Ectodermal cell (in vitro differentiated cells): ENCODE measurements at regions not wholly inside any gene's neighbourhood (a gene's known extent, or its start where the extent isn't known, plus 50 kb on each side); places are given as distances from the start of the nearest gene placed in this dataset.
A peak's percentile ranks its signal among the peaks of the same experiment; 100 is the strongest.
"Not testable (repeated sequence)": the region's sequence is repeated elsewhere in the genome, so short reads cannot be mapped to it uniquely, and the experiment has no call there.

Source experiments
- H3K27ac ChIP-seq: 2 replicates; pipeline ENCODE4 v1.7.0; 2013; ENCODE audit warnings: mild to moderate bottlenecking, low read depth, low read length; ENCODE audit not compliant: insufficient read depth, poor library complexity, severe bottlenecking
- H3K27me3 ChIP-seq: 2 replicates; pipeline ENCODE4 v1.7.0; 2013; ENCODE audit warnings: mild to moderate bottlenecking, low read length; ENCODE audit not compliant: insufficient read depth, control insufficient read depth, poor library complexity, severe bottlenecking
- H3K36me3 ChIP-seq: one replicate; pipeline ENCODE4 v1.7.0; 2013; ENCODE audit warnings: low read length; ENCODE audit not compliant: control insufficient read depth, insufficient read depth
- H3K4me1 ChIP-seq: one replicate; pipeline ENCODE4 v1.7.0; 2013; ENCODE audit warnings: low read length; ENCODE audit not compliant: control insufficient read depth, insufficient read depth
- H3K4me3 ChIP-seq: 2 replicates; pipeline ENCODE4 v1.7.0; 2013; ENCODE audit warnings: low read depth, low read length, control low read depth; ENCODE audit not compliant: insufficient read depth
- H3K9me3 ChIP-seq: 2 replicates; pipeline ENCODE4 v1.7.0; 2013; ENCODE audit warnings: mild to moderate bottlenecking, low read length, moderate library complexity; ENCODE audit not compliant: control insufficient read depth
- WGBS, 2 experiments: methylation state at CpG; one replicate each; pipeline ENCODE4 v1.1.7; 2013; ENCODE audit warnings: missing lambda C conversion rate in 2 of 2; 5-methylcytosine and 5-hydroxymethylcytosine counted together

- Histone ChIP-seq H3K36me3 (no peaks in the 10 kb centered on the region), H3K27ac (no peak overlapping the region), H3K9me3 (no peaks in the 10 kb centered on the region), H3K4me3 (no peak overlapping the region), H3K4me1 (peaks cover 3% of the 10 kb centered on the region), H3K27me3 (no peaks in the 10 kb centered on the region)
- 93 to 95% methylated on average over 1 of the region's 3 CpGs for WGBS, 2 experiments
Observed at GRCh38 chr12:59068436-59068835, 148.1 kb upstream of the LRIG3 start.

GRCh38 chr12:59067083-59067482, 146.8 kb upstream of the LRIG3 start:
- no peaks in the 10 kb centered on the region for H3K9me3 ChIP-seq
- H3K27ac ChIP-seq, result no peak overlapping the region
- no peaks in the 10 kb centered on the region for H3K27me3 ChIP-seq
- WGBS, 2 experiments, result 84 to 89% methylated on average over 2 of the region's 2 CpGs
- no peaks in the 10 kb centered on the region for H3K36me3 ChIP-seq
- H3K4me1 ChIP-seq, result peaks cover 3% of the 10 kb centered on the region
- no peak overlapping the region for H3K4me3 ChIP-seq

- no peaks in the 10 kb centered on the region for H3K27me3 ChIP-seq
- H3K4me3 ChIP-seq, result no peak overlapping the region
- no peaks in the 10 kb centered on the region for H3K36me3 ChIP-seq
- H3K9me3 ChIP-seq, result no peaks in the 10 kb centered on the region
- 85 to 90% methylated on average over 1 of the region's 1 CpG for WGBS, 2 experiments
- H3K27ac ChIP-seq, result no peak overlapping the region
- peaks cover 3% of the 10 kb centered on the region for H3K4me1 ChIP-seq
Observed at GRCh38 chr12:59066445-59066844, 146.1 kb upstream of the LRIG3 start.

GRCh38 chr12:59059088-59059935, 139.0 kb upstream of the LRIG3 start:
- WGBS, 2 experiments, result 72 to 78% methylated on average over 4 of the region's 4 CpGs
- peak overlapping the region; percentile 65 for H3K27ac ChIP-seq

GRCh38 chr12:59056966-59057365, 136.7 kb upstream of the LRIG3 start:
- 85 to 100% methylated on average over 1 to 3 of the region's 3 CpGs for WGBS, 2 experiments
- peaks cover 3% of the 10 kb centered on the region for H3K4me1 ChIP-seq
- H3K9me3 ChIP-seq, result no peaks in the 10 kb centered on the region
- no peak overlapping the region for H3K27ac ChIP-seq
- no peaks in the 10 kb centered on the region for H3K27me3 ChIP-seq
- no peak overlapping the region for H3K4me3 ChIP-seq
- no peaks in the 10 kb centered on the region for H3K36me3 ChIP-seq

More at GRCh38 chr12:59059088-59059935, 139.0 kb upstream of the LRIG3 start:
- no peaks in the 10 kb centered on the region for H3K27me3 ChIP-seq
- H3K4me1 ChIP-seq, result peaks cover 3% of the 10 kb centered on the region
- H3K36me3 ChIP-seq, result no peaks in the 10 kb centered on the region
- H3K9me3 ChIP-seq, result no peaks in the 10 kb centered on the region
- no peak overlapping the region for H3K4me3 ChIP-seq

- H3K4me3 ChIP-seq, result no peak overlapping the region
- no peaks in the 10 kb centered on the region for H3K36me3 ChIP-seq
- no peak overlapping the region for H3K27ac ChIP-seq
- peaks cover 3% of the 10 kb centered on the region for H3K4me1 ChIP-seq
- no CpG with 5 or more reads among the region's 1 CpG for WGBS, 2 experiments
- H3K9me3 ChIP-seq, result no peaks in the 10 kb centered on the region
- no peaks in the 10 kb centered on the region for H3K27me3 ChIP-seq
Observed at GRCh38 chr12:59055204-59055860, 135.0 kb upstream of the LRIG3 start.

GRCh38 chr12:59053266-59053899, 133.1 kb upstream of the LRIG3 start:
- not testable (repeated sequence) for H3K9me3 ChIP-seq, H3K4me3 ChIP-seq, H3K27ac ChIP-seq, H3K4me1 ChIP-seq, H3K27me3 ChIP-seq, H3K36me3 ChIP-seq
- WGBS, 2 experiments, result 94 to 97% methylated on average over 11 of the region's 11 CpGs

GRCh38 chr12:59046763-59047534, 126.6 kb upstream of the LRIG3 start:
- Histone ChIP-seq H3K9me3 (no peaks in the 10 kb centered on the region), H3K4me3 (no peak overlapping the region), H3K27me3 (no peaks in the 10 kb centered on the region), H3K4me1 (peaks cover 8% of the 10 kb centered on the region), H3K36me3 (no peaks in the 10 kb centered on the region), H3K27ac (no peak overlapping the region)
- 100% methylated on average over 1 to 2 of the region's 2 CpGs for WGBS, 2 experiments

GRCh38 chr12:59044791-59045190, 124.5 kb upstream of the LRIG3 start:
- Histone ChIP-seq H3K4me1 (peaks cover 23% of the 10 kb centered on the region), H3K27me3 (no peaks in the 10 kb centered on the region), H3K36me3 (no peaks in the 10 kb centered on the region), H3K9me3 (no peaks in the 10 kb centered on the region), H3K4me3 (no peak overlapping the region), H3K27ac (no peak overlapping the region)
- 90% methylated on average over 2 of the region's 2 CpGs; no CpG with 5 or more reads in 1 of the 2 experiments for WGBS, 2 experiments
